ENCODE measurements at regions not wholly inside any gene's neighbourhood (a gene's known extent, or its start where the extent isn't known, plus 50 kb on each side); places are given as distances from the start of the nearest gene placed in this dataset.

GRCh38 chr1:209304166-209304565, 279.3 kb upstream of the CAMK1G start:
- no peak overlapping the region for H3K27ac ChIP-seq
- H3K4me1 ChIP-seq (replicated peaks): no peaks in the 10 kb centered on the region
- no peak overlapping the region for H3K4me3 ChIP-seq
- DNase-seq (ENCODE audit: low read depth in 1 of 2, low spot score in 2 of 2): no peak
- no peaks in the 10 kb centered on the region for H3K9me3 ChIP-seq (replicated peaks)
- H3K36me3 ChIP-seq: no peaks in the 10 kb centered on the region
- no peaks in the 10 kb centered on the region for H3K27me3 ChIP-seq (replicated peaks)

GRCh38 chr1:209305221-209305954, 278.1 kb upstream of the CAMK1G start:
- H3K36me3 ChIP-seq: no peaks in the 10 kb centered on the region
- H3K9me3 ChIP-seq (replicated peaks): no peaks in the 10 kb centered on the region
- H3K27me3 ChIP-seq (replicated peaks): no peaks in the 10 kb centered on the region

GRCh38 chr1:209307846-209308245, 275.7 kb upstream of the CAMK1G start:
- H3K4me3 ChIP-seq: no peak overlapping the region
- H3K27ac ChIP-seq: no peak overlapping the region
- H3K4me1 ChIP-seq (replicated peaks): no peaks in the 10 kb centered on the region
- DNase-seq (ENCODE audit: low read depth in 1 of 2, low spot score in 2 of 2): no peak
- H3K9me3 ChIP-seq (replicated peaks): no peaks in the 10 kb centered on the region
- no peaks in the 10 kb centered on the region for H3K36me3 ChIP-seq
- H3K27me3 ChIP-seq (replicated peaks): no peaks in the 10 kb centered on the region

More at GRCh38 chr1:209305221-209305954, 278.1 kb upstream of the CAMK1G start:
- Histone ChIP-seq H3K4me1 (replicated peaks) (no peaks in the 10 kb centered on the region), H3K4me3 (no peak overlapping the region), H3K27ac (no peak overlapping the region)
- no peak for DNase-seq (ENCODE audit: low read depth in 1 of 2, low spot score in 2 of 2)

- H3K27ac ChIP-seq: no peak overlapping the region
Observed at GRCh38 chr1:209309198-209309597, 274.3 kb upstream of the CAMK1G start.

GRCh38 chr1:209311770-209312169, 271.7 kb upstream of the CAMK1G start:
- no peaks in the 10 kb centered on the region for H3K9me3 ChIP-seq (replicated peaks)
- no peak overlapping the region for H3K27ac ChIP-seq
- H3K27me3 ChIP-seq (replicated peaks): no peaks in the 10 kb centered on the region
- H3K36me3 ChIP-seq: no peaks in the 10 kb centered on the region
- DNase-seq (ENCODE audit: low read depth in 1 of 2, low spot score in 2 of 2): no peak
- no peaks in the 10 kb centered on the region for H3K4me1 ChIP-seq (replicated peaks)
- H3K4me3 ChIP-seq: no peak overlapping the region

More at GRCh38 chr1:209309198-209309597, 274.3 kb upstream of the CAMK1G start:
- DNase-seq (ENCODE audit: low read depth in 1 of 2, low spot score in 2 of 2): no peak
- Histone ChIP-seq H3K9me3 (replicated peaks) (no peaks in the 10 kb centered on the region), H3K36me3 (no peaks in the 10 kb centered on the region), H3K4me3 (no peak overlapping the region), H3K4me1 (replicated peaks) (no peaks in the 10 kb centered on the region), H3K27me3 (replicated peaks) (no peaks in the 10 kb centered on the region)

GRCh38 chr1:209316929-209317328, 266.6 kb upstream of the CAMK1G start:
- H3K36me3 ChIP-seq: no peaks in the 10 kb centered on the region
- DNase-seq (ENCODE audit: low read depth in 1 of 2, low spot score in 2 of 2): no peak

GRCh38 chr1:209318181-209319056, 265.1 kb upstream of the CAMK1G start:
- no peaks in the 10 kb centered on the region for H3K9me3 ChIP-seq (replicated peaks)
- H3K4me1 ChIP-seq (replicated peaks): peaks cover 14% of the 10 kb centered on the region
- no peaks in the 10 kb centered on the region for H3K27me3 ChIP-seq (replicated peaks)
- peak in 1 of 2 experiments; percentile 5 for DNase-seq (ENCODE audit: low read depth in 1 of 2, low spot score in 2 of 2)
- H3K36me3 ChIP-seq: no peaks in the 10 kb centered on the region
- H3K4me3 ChIP-seq: no peak overlapping the region
- H3K27ac ChIP-seq: no peak overlapping the region

More at GRCh38 chr1:209316929-209317328, 266.6 kb upstream of the CAMK1G start:
- Histone ChIP-seq H3K4me1 (replicated peaks) (peaks cover 14% of the 10 kb centered on the region), H3K9me3 (replicated peaks) (no peaks in the 10 kb centered on the region), H3K27ac (no peak overlapping the region), H3K27me3 (replicated peaks) (no peaks in the 10 kb centered on the region), H3K4me3 (no peak overlapping the region)

- Histone ChIP-seq H3K27ac (no peak overlapping the region), H3K9me3 (replicated peaks) (no peaks in the 10 kb centered on the region), H3K36me3 (no peaks in the 10 kb centered on the region), H3K4me3 (no peak overlapping the region), H3K4me1 (replicated peaks) (peaks cover 14% of the 10 kb centered on the region), H3K27me3 (replicated peaks) (no peaks in the 10 kb centered on the region)
- DNase-seq (ENCODE audit: low read depth in 1 of 2, low spot score in 2 of 2): no peak
Observed at GRCh38 chr1:209319057-209319432, 264.5 kb upstream of the CAMK1G start.

GRCh38 chr1:209319549-209319948, 264.0 kb upstream of the CAMK1G start:
- no peaks in the 10 kb centered on the region for H3K27me3 ChIP-seq (replicated peaks)
- H3K36me3 ChIP-seq: no peaks in the 10 kb centered on the region
- H3K4me3 ChIP-seq: no peak overlapping the region
- H3K4me1 ChIP-seq (replicated peaks): peaks cover 14% of the 10 kb centered on the region
- H3K9me3 ChIP-seq (replicated peaks): no peaks in the 10 kb centered on the region
- H3K27ac ChIP-seq: no peak overlapping the region
- DNase-seq (ENCODE audit: low read depth in 1 of 2, low spot score in 2 of 2): no peak

- H3K4me1 ChIP-seq (replicated peaks): peaks cover 7% of the 10 kb centered on the region
- H3K36me3 ChIP-seq: no peaks in the 10 kb centered on the region
- H3K4me3 ChIP-seq: no peak overlapping the region
- H3K9me3 ChIP-seq (replicated peaks): 0 out of 2 replicates have a peak, but pooled peaks cover 2% of the 10 kb centered on the region
- no peak overlapping the region for H3K27ac ChIP-seq
- no peaks in the 10 kb centered on the region for H3K27me3 ChIP-seq (replicated peaks)
- no peak for DNase-seq (ENCODE audit: low read depth in 1 of 2, low spot score in 2 of 2)
Observed at GRCh38 chr1:209323743-209324142, 259.8 kb upstream of the CAMK1G start.

- no peaks in the 10 kb centered on the region for H3K4me1 ChIP-seq (replicated peaks)
- H3K9me3 ChIP-seq (replicated peaks): 0 out of 2 replicates have a peak, but pooled peaks cover 2% of the 10 kb centered on the region
- no peak overlapping the region for H3K4me3 ChIP-seq
Observed at GRCh38 chr1:209324901-209325871, 258.3 kb upstream of the CAMK1G start.

GRCh38 chr1:209326076-209326475, 257.4 kb upstream of the CAMK1G start:
- Histone ChIP-seq H3K36me3 (no peaks in the 10 kb centered on the region), H3K4me1 (replicated peaks) (no peaks in the 10 kb centered on the region), H3K4me3 (no peak overlapping the region), H3K9me3 (replicated peaks) (0 out of 2 replicates have a peak, but pooled peaks cover 2% of the 10 kb centered on the region), H3K27me3 (replicated peaks) (no peaks in the 10 kb centered on the region), H3K27ac (no peak overlapping the region)
- no peak for DNase-seq (ENCODE audit: low read depth in 1 of 2, low spot score in 2 of 2)

More at GRCh38 chr1:209324901-209325871, 258.3 kb upstream of the CAMK1G start:
- Histone ChIP-seq H3K27me3 (replicated peaks) (no peaks in the 10 kb centered on the region), H3K36me3 (no peaks in the 10 kb centered on the region), H3K27ac (no peak overlapping the region)
- no peak for DNase-seq (ENCODE audit: low read depth in 1 of 2, low spot score in 2 of 2)

- H3K36me3 ChIP-seq: no peaks in the 10 kb centered on the region
- H3K27ac ChIP-seq: no peak overlapping the region
- H3K27me3 ChIP-seq (replicated peaks): no peaks in the 10 kb centered on the region
- no peaks in the 10 kb centered on the region for H3K4me1 ChIP-seq (replicated peaks)
- DNase-seq (ENCODE audit: low read depth in 1 of 2, low spot score in 2 of 2): no peak
- 0 out of 2 replicates have a peak, but pooled peaks cover 2% of the 10 kb centered on the region for H3K9me3 ChIP-seq (replicated peaks)
- H3K4me3 ChIP-seq: no peak overlapping the region
Observed at GRCh38 chr1:209326831-209327230, 256.7 kb upstream of the CAMK1G start.

All from SJSA1 (cell line).